Omental fat pad (tissue), 3 donors: ENCODE measurements at regions not wholly inside any gene's neighbourhood (a gene's known extent, or its start where the extent isn't known, plus 50 kb on each side); places are given as distances from the start of the nearest gene placed in this dataset.

Experiments used
- ATAC-seq: fragments of 150-250 bp; one replicate; pipeline ENCODE4 v1.9.1; 2016; ENCODE audit warnings: mild to moderate bottlenecking, moderate library complexity; ENCODE audit not compliant: low FRiP score
- DNase-seq: peaks from one replicate; pipeline ENCODE4 v3.0.0-alpha.2; 2019; ENCODE audit warnings: low spot score
- TF ChIP-seq, protein P1 (sequence below), 3 donors: fragments of 450-650 bp; IDR thresholded peaks; one replicate each; pipeline ENCODE4 v1.5.1; 2016 to 2017; ENCODE audit warnings: antibody characterized with exemption in 3 of 3, mild to moderate bottlenecking in 3 of 3, moderate library complexity in 2 of 3

DNA sequence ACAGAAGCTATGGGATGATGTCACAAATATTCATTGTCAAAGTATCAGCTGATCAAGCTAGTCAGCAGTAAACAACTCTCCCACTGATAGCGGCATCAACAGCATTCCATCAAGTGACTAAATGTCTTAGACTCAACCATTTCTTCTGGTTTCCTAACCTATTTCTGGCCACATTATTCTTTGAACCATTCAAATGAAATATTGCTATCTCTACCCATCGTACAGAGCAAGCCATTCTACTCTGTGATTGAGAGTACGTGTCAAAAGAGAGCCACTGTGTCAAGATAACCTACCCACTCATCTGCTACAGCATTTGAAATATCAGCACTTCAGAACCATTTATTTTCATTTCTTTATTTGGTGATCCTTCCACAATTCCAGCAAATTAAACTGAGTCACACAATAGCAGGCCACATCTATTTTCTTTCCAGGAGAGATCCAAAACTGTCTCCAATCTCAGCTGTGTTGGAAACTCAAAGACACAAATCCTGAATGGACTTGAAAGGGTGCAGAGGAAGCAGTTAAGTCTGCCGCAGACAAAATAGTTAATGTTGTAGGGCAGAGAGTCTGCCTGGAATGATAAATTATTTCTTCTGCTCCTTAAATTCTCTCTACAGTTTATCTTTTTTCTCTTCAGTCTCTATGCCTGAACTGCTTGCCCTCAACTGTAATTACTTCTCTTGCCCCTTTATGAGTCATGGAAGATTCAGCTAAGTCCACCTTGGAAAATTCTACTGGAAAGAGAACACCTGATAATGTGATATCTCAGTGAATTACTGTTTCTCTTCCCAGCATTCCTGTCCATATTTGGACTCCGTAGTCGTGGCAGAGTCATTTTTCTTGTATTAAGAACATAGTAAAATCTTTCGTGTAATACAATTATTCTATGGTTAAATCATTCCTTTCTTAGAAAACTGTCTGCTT is 364.8 kb downstream of the PDGFC start:
- DNase-seq (no peak), ATAC-seq (peak; percentile 68)
- TF ChIP-seq, protein P1, sequence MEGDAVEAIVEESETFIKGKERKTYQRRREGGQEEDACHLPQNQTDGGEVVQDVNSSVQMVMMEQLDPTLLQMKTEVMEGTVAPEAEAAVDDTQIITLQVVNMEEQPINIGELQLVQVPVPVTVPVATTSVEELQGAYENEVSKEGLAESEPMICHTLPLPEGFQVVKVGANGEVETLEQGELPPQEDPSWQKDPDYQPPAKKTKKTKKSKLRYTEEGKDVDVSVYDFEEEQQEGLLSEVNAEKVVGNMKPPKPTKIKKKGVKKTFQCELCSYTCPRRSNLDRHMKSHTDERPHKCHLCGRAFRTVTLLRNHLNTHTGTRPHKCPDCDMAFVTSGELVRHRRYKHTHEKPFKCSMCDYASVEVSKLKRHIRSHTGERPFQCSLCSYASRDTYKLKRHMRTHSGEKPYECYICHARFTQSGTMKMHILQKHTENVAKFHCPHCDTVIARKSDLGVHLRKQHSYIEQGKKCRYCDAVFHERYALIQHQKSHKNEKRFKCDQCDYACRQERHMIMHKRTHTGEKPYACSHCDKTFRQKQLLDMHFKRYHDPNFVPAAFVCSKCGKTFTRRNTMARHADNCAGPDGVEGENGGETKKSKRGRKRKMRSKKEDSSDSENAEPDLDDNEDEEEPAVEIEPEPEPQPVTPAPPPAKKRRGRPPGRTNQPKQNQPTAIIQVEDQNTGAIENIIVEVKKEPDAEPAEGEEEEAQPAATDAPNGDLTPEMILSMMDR (IDR thresholded peaks at IDR 0.05) = no peak

DNA sequence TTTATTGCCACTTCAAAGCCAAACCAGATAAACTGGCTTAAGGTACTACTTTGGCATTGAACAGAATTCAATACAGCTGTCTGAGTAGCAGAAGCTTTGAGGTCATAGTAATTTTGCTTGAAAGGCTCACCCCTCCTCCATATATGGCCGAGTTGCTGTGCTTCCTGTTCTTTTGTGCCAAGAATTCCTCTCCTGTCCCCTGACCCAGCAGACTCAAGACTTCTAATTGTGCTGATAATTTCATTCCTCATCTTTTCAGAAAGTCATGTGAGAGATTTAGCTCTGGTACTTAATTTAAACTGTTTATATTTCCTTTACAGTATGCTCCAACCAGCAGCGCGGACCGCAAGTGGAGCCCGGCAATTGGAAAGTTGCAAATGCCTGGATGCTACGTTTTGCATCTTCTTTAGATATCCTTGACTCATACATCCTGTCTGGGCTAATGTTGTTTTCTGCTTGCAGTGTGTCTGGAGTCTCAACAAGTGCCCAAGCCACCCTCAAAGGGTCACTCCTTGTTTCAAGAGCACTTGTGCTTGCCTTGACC is 373.4 kb downstream of the PDGFC start:
- ATAC-seq = no peak
- TF ChIP-seq, protein P1 (IDR thresholded peaks at IDR 0.05) = no peak
- no peak for DNase-seq

DNA sequence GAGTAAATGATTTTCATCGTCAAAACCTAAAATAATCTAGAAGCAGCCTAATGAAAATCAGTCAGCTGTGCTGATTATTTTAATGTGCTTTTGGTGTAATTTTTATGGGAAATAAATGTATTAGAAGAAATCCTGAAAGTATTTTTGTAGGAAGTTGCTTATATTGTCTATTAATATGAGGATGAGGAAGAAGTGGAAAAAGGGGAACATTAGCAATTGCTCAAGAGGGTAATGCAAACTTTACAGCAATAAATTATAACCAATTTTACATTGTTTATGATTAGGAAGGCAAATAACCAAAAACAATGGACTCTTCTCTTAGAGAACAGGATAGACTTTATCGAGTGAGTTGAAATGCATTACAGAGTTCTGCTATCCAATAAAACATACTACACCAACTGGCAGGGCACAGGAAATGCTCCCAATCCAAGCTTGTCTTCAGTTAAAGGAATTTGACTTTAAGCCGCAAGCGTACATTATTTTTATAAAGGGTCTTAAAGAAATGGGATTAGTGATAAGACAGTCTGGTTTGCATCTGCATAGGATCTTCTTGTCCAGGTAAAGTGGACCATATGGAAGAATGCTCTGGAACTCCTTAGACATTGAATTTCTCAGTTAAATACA is 374.8 kb downstream of the PDGFC start:
- TF ChIP-seq, protein P1 (IDR thresholded peaks at IDR 0.05) = no peak
- ATAC-seq = no peak
- DNase-seq = no peak

DNA sequence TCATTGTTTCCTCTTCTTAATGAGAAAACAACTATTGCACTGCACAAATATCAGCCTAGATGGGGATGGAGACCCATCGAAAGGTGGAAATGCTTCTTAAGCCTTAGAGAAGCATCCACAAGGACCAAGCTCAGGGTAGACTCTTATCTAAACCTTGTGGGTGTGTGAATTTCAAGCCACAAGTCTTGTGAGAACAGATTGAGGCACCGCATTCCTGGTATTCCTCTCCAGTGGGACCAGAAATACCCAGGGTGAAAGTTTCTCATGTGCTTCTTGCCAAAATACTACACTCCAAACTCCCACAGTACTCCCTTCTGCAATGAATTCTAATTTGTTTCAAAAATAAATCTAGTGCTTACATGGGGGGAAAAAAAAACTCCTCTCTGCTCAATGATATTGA is 375.6 kb downstream of the PDGFC start:
- TF ChIP-seq, protein P1 (IDR thresholded peaks at IDR 0.05) = no peak
- ATAC-seq = no peak
- DNase-seq = no peak

DNA sequence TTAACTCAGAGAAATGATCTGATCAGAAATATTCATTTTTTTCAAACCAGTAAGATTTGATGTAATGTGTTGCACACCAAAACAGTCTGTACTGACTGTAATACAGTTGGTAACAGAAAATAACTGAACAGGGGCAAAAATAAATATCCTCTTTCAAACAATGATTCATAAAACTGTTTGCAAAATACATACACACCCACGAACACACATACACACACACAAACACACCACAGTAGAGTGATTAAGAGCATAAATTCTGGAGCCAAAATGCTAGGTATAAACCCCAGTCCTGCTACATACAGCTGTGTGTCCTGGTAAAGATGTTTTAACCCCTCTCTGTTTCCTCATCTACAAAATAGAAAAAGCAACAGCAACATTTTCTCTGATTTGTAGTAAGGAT is 376.6 kb downstream of the PDGFC start:
- TF ChIP-seq, protein P1 (IDR thresholded peaks at IDR 0.05) = no peak
- ATAC-seq = no peak
- no peak for DNase-seq

DNA sequence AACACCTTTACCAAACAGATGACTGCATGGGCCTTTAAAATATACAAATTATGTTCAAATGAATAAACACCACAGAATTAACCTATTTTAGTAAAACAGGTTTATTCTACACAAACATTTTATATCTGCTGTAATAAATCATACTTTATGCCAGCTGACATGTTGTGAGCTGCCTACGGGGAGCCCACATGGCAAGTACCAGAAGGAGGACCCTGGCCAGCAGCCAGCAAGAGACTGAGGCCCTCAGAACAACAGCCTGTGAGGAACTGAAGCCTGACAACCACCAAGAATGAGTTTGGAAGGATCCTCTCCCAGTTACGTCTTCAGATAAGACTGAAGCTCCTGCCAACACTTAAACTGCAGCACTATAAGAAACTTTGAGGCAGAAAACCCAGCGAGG is 377.0 kb downstream of the PDGFC start:
- DNase-seq = no peak
- TF ChIP-seq, protein P1 (IDR thresholded peaks at IDR 0.05) = no peak
- no peak for ATAC-seq
